ENCODE measurements at regions not wholly inside any gene's neighbourhood (a gene's known extent, or its start where the extent isn't known, plus 50 kb on each side); places are given as distances from the start of the nearest gene placed in this dataset.

GRCh38 chr4:17327591-17327990 lies 184.3 kb downstream of the QDPR start:
- H3K4me1 ChIP-seq (replicated peaks), result no peaks in the 10 kb centered on the region
- WGBS, result 62% methylated on average over 6 of the region's 6 CpGs
- H3K9me3 ChIP-seq, result no peaks in the 10 kb centered on the region
- intact Hi-C loops (cut with DNase I), result loop anchor here (10.0 kb wide), 4 partner anchors 413 to 813 kb away; no protein-coding TSS in a partner anchor
- H3K27ac ChIP-seq, result no peak overlapping the region
- no peak overlapping the region for H3K4me3 ChIP-seq
- DNase-seq (ENCODE audit: low spot score), result no peak
- no peaks in the 10 kb centered on the region for H3K27me3 ChIP-seq (replicated peaks; ENCODE audit: insufficient read depth)
- TF ChIP-seq POLR2A (IDR thresholded peaks at IDR 0.05) (no peak), POLR2AphosphoS5 (IDR thresholded peaks at IDR 0.05) (no peak)
- TF ChIP-seq, protein P1, sequence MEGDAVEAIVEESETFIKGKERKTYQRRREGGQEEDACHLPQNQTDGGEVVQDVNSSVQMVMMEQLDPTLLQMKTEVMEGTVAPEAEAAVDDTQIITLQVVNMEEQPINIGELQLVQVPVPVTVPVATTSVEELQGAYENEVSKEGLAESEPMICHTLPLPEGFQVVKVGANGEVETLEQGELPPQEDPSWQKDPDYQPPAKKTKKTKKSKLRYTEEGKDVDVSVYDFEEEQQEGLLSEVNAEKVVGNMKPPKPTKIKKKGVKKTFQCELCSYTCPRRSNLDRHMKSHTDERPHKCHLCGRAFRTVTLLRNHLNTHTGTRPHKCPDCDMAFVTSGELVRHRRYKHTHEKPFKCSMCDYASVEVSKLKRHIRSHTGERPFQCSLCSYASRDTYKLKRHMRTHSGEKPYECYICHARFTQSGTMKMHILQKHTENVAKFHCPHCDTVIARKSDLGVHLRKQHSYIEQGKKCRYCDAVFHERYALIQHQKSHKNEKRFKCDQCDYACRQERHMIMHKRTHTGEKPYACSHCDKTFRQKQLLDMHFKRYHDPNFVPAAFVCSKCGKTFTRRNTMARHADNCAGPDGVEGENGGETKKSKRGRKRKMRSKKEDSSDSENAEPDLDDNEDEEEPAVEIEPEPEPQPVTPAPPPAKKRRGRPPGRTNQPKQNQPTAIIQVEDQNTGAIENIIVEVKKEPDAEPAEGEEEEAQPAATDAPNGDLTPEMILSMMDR (IDR thresholded peaks at IDR 0.05), result no peak
- H3K36me3 ChIP-seq, result no peaks in the 10 kb centered on the region

DNA sequence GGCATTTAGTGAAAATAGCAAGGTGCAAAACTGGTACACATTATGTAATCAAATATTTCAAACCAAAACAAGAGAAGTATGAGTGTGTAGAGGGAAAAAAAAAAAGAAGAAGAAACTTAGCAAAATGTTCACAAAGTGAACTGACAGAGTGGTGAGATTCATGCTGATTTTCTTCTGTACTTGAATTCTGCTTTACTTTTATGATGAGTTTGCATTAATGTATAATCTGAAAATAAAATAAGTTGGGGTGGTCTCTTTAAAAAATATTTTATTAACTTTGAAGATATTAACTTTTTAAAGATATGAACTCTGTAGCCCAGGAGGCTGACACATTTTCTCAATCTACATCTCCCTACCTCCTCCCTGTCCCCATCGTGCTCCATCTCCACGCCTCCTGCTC lies 185.1 kb downstream of the QDPR start:
- WGBS, result 71% methylated on average over 2 of the region's 2 CpGs
- H3K27ac ChIP-seq, result no peak overlapping the region
- H3K4me3 ChIP-seq, result no peak overlapping the region
- no peaks in the 10 kb centered on the region for H3K9me3 ChIP-seq
- H3K36me3 ChIP-seq, result no peaks in the 10 kb centered on the region
- TF ChIP-seq, protein P1 (IDR thresholded peaks at IDR 0.05), result no peak
- TF ChIP-seq POLR2AphosphoS5 (IDR thresholded peaks at IDR 0.05) (no peak), POLR2A (IDR thresholded peaks at IDR 0.05) (no peak)
- H3K27me3 ChIP-seq (replicated peaks; ENCODE audit: insufficient read depth), result no peaks in the 10 kb centered on the region
- intact Hi-C loops (cut with DNase I), result loop anchor here (10.0 kb wide), 4 partner anchors 412 to 812 kb away; no protein-coding TSS in a partner anchor
- no peaks in the 10 kb centered on the region for H3K4me1 ChIP-seq (replicated peaks)
- DNase-seq (ENCODE audit: low spot score), result no peak

- Histone ChIP-seq H3K9me3 (no peaks in the 10 kb centered on the region), H3K4me3 (no peak overlapping the region), H3K27me3 (replicated peaks; ENCODE audit: insufficient read depth) (no peaks in the 10 kb centered on the region), H3K36me3 (no peaks in the 10 kb centered on the region), H3K27ac (no peak overlapping the region), H3K4me1 (replicated peaks) (no peaks in the 10 kb centered on the region)
- TF ChIP-seq, protein P1 (IDR thresholded peaks at IDR 0.05), result no peak
- TF ChIP-seq POLR2AphosphoS5 (IDR thresholded peaks at IDR 0.05), result no peak
- TF ChIP-seq POLR2A (IDR thresholded peaks at IDR 0.05), result no peak
- 100% methylated on average over 2 of the region's 2 CpGs for WGBS
- intact Hi-C loops (cut with DNase I), result loop anchor here (10.0 kb wide), 4 partner anchors 410 to 810 kb away; no protein-coding TSS in a partner anchor
- no peak for DNase-seq (ENCODE audit: low spot score)
Observed at GRCh38 chr4:17325098-17325497, 186.8 kb downstream of the QDPR start.

- H3K4me3 ChIP-seq, result no peak overlapping the region
- no peaks in the 10 kb centered on the region for H3K36me3 ChIP-seq
- no peak for DNase-seq (ENCODE audit: low spot score)
- H3K9me3 ChIP-seq, result no peaks in the 10 kb centered on the region
- intact Hi-C loops (cut with DNase I), result loop anchor here (5.0 to 10.0 kb wide), 5 partner anchors 410 to 1032 kb away; no protein-coding TSS in a partner anchor
- 15% methylated on average over 11 of the region's 11 CpGs for WGBS
- H3K4me1 ChIP-seq (replicated peaks), result no peaks in the 10 kb centered on the region
- no peak overlapping the region for H3K27ac ChIP-seq
- H3K27me3 ChIP-seq (replicated peaks; ENCODE audit: insufficient read depth), result no peaks in the 10 kb centered on the region
- TF ChIP-seq POLR2AphosphoS5 (IDR thresholded peaks at IDR 0.05) (no peak), POLR2A (IDR thresholded peaks at IDR 0.05) (no peak)
- TF ChIP-seq, protein P1 (IDR thresholded peaks at IDR 0.05), result peak in 3 of 4 experiments; percentile 32 to 46 (median 32)
Observed at GRCh38 chr4:17324386-17324830, 187.5 kb downstream of the QDPR start.

Data from prostate gland (tissue), 2 donors.